ENCODE measurements at regions not wholly inside any gene's neighbourhood (a gene's known extent, or its start where the extent isn't known, plus 50 kb on each side); places are given as distances from the start of the nearest gene placed in this dataset.
"Not testable (repeated sequence)": the region's sequence is repeated elsewhere in the genome, so short reads cannot be mapped to it uniquely, and the experiment has no call there.

DNA sequence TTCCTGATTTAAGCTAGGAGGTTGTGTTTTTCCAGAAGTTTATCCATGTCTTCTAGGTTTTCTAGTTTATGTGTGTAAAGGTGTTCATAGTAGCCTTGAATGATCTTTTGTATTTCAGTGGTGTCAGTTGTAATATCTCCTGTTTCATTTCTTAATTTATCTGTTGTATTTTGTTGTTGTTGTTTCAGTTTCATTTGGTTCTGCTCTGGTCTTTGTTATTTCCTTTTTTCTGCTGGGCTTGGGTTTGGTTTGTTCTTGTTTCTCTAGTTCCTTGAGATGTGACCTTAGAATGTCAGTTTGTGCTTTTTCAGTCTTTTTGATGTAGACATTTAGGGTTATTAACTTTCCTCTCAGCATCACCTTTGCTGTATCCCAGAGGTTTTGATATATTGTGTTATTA is 62.8 kb downstream of the SCP2D1 start:
- H3K9me3 ChIP-seq; H3K36me3 ChIP-seq; H3K27me3 ChIP-seq; H3K4me3 ChIP-seq (ENCODE audit: low read depth in 1 of 2, low read length in 1 of 2); H3K27ac ChIP-seq; H3K4me1 ChIP-seq (ENCODE audit: control insufficient read depth in 1 of 2, insufficient read depth in 1 of 2, low read depth in 1 of 2, low read length in 1 of 2): not testable (repeated sequence)

DNA sequence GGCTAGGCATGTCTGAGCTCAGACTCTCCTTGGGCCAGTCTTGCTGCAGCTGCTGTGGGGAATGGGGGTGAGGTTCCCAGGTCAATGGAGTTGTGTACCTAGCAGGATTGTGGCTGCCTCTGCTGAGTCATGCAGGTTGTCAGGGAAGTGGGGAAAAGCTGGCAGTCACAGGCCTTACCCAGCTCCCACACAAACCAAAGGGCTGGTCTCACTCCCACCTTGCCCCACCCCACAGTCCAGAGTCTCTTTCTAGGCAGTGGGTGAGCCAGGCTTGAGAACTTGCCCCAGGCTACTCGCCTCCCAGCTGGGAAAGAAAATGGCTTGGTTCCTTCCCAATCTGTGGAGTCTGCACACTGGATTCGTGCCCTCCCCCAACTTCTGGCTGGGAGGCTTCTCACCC is 65.7 kb downstream of the SCP2D1 start:
- H3K4me3 ChIP-seq (ENCODE audit: low read depth in 1 of 2, low read length in 1 of 2): no peak overlapping the region
- no peaks in the 10 kb centered on the region for H3K9me3 ChIP-seq
- TF ChIP-seq, protein P1, sequence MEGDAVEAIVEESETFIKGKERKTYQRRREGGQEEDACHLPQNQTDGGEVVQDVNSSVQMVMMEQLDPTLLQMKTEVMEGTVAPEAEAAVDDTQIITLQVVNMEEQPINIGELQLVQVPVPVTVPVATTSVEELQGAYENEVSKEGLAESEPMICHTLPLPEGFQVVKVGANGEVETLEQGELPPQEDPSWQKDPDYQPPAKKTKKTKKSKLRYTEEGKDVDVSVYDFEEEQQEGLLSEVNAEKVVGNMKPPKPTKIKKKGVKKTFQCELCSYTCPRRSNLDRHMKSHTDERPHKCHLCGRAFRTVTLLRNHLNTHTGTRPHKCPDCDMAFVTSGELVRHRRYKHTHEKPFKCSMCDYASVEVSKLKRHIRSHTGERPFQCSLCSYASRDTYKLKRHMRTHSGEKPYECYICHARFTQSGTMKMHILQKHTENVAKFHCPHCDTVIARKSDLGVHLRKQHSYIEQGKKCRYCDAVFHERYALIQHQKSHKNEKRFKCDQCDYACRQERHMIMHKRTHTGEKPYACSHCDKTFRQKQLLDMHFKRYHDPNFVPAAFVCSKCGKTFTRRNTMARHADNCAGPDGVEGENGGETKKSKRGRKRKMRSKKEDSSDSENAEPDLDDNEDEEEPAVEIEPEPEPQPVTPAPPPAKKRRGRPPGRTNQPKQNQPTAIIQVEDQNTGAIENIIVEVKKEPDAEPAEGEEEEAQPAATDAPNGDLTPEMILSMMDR (IDR thresholded peaks at IDR 0.05): no peak
- H3K36me3 ChIP-seq: no peaks in the 10 kb centered on the region
- H3K4me1 ChIP-seq (ENCODE audit: control insufficient read depth in 1 of 2, insufficient read depth in 1 of 2, low read depth in 1 of 2, low read length in 1 of 2): no peaks in the 10 kb centered on the region
- no peaks in the 10 kb centered on the region for H3K27me3 ChIP-seq
- H3K27ac ChIP-seq: no peak overlapping the region

DNA sequence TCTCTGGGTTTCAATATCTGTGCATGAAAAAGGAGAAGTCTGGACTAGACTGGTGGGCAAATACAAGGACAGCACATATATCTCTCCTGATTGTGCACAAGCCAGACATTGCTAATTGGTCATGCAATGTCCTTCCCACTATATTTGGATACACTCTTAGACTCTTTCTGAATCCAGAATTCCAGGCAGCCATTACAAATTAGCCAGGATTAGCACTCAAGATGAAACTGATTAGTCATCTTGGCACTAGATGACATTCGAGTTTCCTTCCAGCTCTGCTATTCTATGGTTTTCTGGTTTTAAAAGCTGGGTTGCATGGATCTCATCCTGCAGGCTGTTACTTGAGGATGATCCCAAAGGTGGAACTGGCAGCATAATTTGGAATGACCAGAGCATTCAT is 73.2 kb downstream of the SCP2D1 start:
- Histone ChIP-seq H3K27me3 (peaks cover 6% of the 10 kb centered on the region), H3K27ac (no peak overlapping the region), H3K4me3 (ENCODE audit: low read depth in 1 of 2, low read length in 1 of 2) (no peak overlapping the region), H3K36me3 (no peaks in the 10 kb centered on the region), H3K9me3 (no peaks in the 10 kb centered on the region), H3K4me1 (ENCODE audit: control insufficient read depth in 1 of 2, insufficient read depth in 1 of 2, low read depth in 1 of 2, low read length in 1 of 2) (no peaks in the 10 kb centered on the region)
- TF ChIP-seq, protein P1 (IDR thresholded peaks at IDR 0.05): no peak

DNA sequence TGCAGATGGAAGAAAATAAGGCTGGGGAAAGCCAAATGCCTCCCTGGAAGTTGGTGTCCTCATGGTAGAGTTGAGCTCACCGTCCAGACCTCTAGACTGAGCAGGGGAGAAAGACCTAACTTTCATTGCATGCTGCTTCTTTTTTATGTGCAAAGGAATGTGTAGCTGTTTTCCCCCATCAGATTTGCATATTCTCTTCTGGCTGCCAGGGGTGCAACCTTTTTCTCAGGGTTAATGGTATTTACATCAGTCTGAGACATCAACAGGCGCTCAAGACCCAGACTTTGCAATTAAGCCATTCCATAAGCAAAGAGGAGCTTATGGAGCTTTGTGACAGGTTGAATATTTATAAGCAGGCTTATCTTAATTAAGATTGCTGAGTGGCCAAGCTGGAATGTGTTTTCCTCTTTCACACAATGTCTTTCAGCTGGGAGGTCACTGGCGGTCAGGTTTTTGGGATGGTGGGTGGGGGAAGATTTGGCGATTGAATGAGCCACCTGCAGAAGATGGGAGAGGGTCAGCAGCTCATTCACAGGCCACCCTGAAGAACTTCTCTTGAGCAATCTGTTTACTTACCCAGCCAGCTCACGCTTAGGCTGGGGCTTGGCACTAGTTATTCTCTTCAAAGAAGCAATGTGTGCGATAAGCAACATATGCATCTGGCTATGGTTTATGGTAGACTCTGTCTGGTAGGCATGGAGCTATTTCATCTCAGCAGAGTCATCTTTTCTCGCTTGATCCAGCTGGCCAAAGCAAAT is 88.6 kb downstream of the SCP2D1 start:
- Histone ChIP-seq H3K27ac (no peak overlapping the region), H3K27me3 (peaks cover 6% of the 10 kb centered on the region), H3K4me3 (ENCODE audit: low read depth in 1 of 2, low read length in 1 of 2) (no peak overlapping the region), H3K36me3 (no peaks in the 10 kb centered on the region), H3K9me3 (no peaks in the 10 kb centered on the region), H3K4me1 (ENCODE audit: control insufficient read depth in 1 of 2, insufficient read depth in 1 of 2, low read depth in 1 of 2, low read length in 1 of 2) (no peaks in the 10 kb centered on the region)
- TF ChIP-seq, protein P1 (IDR thresholded peaks at IDR 0.05): no peak

DNA sequence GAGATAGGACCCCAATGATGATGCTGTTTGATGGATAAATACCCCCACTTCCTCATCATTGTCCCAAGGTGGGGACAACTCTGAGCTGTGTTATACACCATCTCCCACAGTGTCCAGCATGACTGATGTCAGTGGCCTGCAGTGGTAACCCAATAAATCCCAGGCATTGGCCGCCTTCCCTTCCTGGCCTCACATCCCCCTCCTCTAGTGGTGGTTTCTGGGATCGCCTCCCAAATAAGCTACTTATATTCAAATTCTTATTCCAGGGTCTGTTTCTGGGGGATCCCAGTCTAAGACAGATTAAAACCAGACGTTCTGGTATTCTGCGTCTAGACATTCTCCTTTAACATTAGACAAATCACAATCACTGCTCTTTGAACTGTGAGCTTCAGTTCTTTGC is 90.6 kb downstream of the SCP2D1 start:
- H3K4me3 ChIP-seq (ENCODE audit: low read depth in 1 of 2, low read length in 1 of 2): no peak overlapping the region
- peaks cover 6% of the 10 kb centered on the region for H3K27me3 ChIP-seq
- no peaks in the 10 kb centered on the region for H3K36me3 ChIP-seq
- TF ChIP-seq, protein P1 (IDR thresholded peaks at IDR 0.05): no peak
- H3K27ac ChIP-seq: no peak overlapping the region
- no peaks in the 10 kb centered on the region for H3K4me1 ChIP-seq (ENCODE audit: control insufficient read depth in 1 of 2, insufficient read depth in 1 of 2, low read depth in 1 of 2, low read length in 1 of 2)
- no peaks in the 10 kb centered on the region for H3K9me3 ChIP-seq

DNA sequence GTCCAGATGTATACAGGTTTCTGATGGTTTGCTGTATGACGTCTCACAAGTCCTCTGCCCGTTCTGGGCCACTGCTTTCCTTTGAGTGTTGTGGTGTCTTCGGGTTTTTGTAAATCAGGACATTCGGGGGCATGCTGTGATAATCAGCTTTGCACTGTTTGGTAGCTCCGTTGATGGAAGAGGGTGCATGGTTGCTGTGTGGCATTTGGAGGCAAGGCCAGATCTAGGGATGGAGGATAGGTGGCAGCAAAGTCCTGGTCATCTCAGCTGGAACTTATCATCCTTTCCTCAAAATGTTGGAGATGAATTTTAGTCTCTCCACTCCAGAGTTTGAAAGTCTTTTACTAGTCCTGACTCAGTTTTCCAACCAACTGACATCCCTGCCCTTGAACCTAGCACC is 91.0 kb downstream of the SCP2D1 start:
- Histone ChIP-seq H3K4me1 (ENCODE audit: control insufficient read depth in 1 of 2, insufficient read depth in 1 of 2, low read depth in 1 of 2, low read length in 1 of 2) (no peaks in the 10 kb centered on the region), H3K27ac (no peak overlapping the region), H3K27me3 (peaks cover 6% of the 10 kb centered on the region), H3K36me3 (no peaks in the 10 kb centered on the region), H3K9me3 (no peaks in the 10 kb centered on the region), H3K4me3 (ENCODE audit: low read depth in 1 of 2, low read length in 1 of 2) (no peak overlapping the region)
- TF ChIP-seq, protein P1 (IDR thresholded peaks at IDR 0.05): no peak

Measured in neutrophil (primary cell).